ENCODE measurements at regions not wholly inside any gene's neighbourhood (a gene's known extent, or its start where the extent isn't known, plus 50 kb on each side); places are given as distances from the start of the nearest gene placed in this dataset.

DNA sequence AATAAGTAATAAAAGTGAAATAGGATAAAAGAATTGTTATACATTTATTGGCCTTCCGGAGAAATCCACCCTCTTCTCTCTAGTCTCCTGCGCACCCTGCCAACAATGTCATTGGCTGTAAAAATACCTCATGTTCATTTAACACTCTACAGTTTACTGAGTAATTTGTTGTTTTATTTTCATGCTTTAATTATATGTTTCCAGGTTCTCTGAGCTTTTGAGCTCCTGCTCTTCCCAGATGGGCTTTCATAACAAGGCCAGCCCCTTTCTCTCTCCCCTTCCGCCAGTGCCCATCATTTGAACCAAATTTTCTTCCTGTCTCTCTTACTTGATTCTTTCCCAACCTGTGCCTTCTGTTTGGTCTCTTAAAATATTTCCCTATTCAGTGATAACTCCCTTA is 144.6 kb upstream of the PRSS1 start:
- no peak for TF ChIP-seq KDM5A (IDR thresholded peaks at IDR 0.05; ENCODE audit: borderline replicate concordance, low read length)
- no peak for TF ChIP-seq ZNF660 (CRISPR knock-in tag; IDR thresholded peaks at IDR 0.05; ENCODE audit: borderline replicate concordance, low read depth)
- no peak for TF ChIP-seq NR1H2 (CRISPR knock-in tag; IDR thresholded peaks at IDR 0.05; ENCODE audit: borderline replicate concordance, low read depth)
- no peak for TF ChIP-seq ZFYVE20 (CRISPR knock-in tag; IDR thresholded peaks at IDR 0.05; ENCODE audit: borderline replicate concordance, low read depth)
- TF ChIP-seq ZNF460 (CRISPR knock-in tag; IDR thresholded peaks at IDR 0.05; ENCODE audit: borderline replicate concordance), result no peak
- TF ChIP-seq ZFX (CRISPR knock-in tag; IDR thresholded peaks at IDR 0.05; ENCODE audit: low read depth), result no peak
- no peak for TF ChIP-seq HNRNPL (IDR thresholded peaks at IDR 0.05; ENCODE audit: low read depth, low read length)
- TF ChIP-seq NCOR1 (IDR thresholded peaks at IDR 0.05; ENCODE audit: borderline replicate concordance, low read length), result no peak
- TF ChIP-seq, protein P1, sequence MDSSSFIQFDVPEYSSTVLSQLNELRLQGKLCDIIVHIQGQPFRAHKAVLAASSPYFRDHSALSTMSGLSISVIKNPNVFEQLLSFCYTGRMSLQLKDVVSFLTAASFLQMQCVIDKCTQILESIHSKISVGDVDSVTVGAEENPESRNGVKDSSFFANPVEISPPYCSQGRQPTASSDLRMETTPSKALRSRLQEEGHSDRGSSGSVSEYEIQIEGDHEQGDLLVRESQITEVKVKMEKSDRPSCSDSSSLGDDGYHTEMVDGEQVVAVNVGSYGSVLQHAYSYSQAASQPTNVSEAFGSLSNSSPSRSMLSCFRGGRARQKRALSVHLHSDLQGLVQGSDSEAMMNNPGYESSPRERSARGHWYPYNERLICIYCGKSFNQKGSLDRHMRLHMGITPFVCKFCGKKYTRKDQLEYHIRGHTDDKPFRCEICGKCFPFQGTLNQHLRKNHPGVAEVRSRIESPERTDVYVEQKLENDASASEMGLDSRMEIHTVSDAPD (CRISPR knock-in tag; IDR thresholded peaks at IDR 0.05), result no peak
- no peak for TF ChIP-seq MED1 (CRISPR knock-in tag; IDR thresholded peaks at IDR 0.05)
